ENCODE measurements at regions not wholly inside any gene's neighbourhood (a gene's known extent, or its start where the extent isn't known, plus 50 kb on each side); places are given as distances from the start of the nearest gene placed in this dataset.

DNA sequence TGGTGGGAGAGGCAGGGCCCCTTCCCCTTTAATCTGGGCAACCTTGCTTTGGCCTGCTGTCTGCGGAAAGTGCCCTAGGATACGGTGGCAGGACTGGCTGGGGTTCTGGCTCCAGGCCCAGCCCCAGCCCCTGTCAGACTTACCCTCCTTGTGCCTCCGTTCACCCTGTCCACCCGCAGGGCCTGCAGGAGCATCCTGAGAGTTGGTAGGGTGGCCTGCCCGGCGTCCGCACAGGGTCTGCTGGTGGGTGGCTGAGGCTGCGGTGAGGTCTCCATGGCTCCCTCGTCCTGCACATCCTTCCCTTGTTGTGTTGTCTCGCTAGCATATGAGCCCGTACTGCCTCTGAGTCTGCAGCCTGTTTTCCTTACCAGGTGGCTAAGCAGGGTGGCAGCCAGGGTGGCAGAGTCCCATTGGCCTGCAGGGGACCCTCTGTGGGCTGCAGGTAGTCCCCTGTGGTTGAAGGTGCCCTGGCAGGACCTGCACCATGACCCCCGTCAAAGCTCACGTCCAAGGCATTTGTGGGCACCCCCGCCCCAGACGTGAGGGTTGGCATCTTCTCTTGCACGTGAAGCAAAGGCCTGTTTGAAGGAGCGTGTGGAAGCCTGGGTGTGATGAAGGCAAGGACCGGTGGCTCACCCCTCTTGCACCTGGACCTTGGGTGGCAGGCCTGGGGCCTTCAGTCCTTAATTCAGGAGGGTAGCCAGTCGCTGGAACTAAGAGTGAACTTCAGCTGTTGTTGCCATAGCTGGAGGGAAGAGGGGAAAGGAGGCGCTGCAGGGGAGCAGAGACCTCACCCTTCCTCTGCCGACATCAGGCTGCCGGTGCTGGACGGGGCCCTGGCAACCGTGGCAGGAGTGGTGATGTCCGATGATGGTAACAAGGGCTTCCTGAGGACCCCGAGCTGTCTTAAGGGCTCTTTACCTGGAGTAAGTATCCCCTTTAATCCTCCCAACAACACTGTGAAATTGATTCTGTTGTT is 293.7 kb downstream of the SEC14L1 start:
- TF ChIP-seq, protein P1, sequence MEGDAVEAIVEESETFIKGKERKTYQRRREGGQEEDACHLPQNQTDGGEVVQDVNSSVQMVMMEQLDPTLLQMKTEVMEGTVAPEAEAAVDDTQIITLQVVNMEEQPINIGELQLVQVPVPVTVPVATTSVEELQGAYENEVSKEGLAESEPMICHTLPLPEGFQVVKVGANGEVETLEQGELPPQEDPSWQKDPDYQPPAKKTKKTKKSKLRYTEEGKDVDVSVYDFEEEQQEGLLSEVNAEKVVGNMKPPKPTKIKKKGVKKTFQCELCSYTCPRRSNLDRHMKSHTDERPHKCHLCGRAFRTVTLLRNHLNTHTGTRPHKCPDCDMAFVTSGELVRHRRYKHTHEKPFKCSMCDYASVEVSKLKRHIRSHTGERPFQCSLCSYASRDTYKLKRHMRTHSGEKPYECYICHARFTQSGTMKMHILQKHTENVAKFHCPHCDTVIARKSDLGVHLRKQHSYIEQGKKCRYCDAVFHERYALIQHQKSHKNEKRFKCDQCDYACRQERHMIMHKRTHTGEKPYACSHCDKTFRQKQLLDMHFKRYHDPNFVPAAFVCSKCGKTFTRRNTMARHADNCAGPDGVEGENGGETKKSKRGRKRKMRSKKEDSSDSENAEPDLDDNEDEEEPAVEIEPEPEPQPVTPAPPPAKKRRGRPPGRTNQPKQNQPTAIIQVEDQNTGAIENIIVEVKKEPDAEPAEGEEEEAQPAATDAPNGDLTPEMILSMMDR (conservative IDR thresholded peaks at IDR 0.05; ENCODE audit: low read depth, low read length), result no peak
- no peak overlapping the region for H3K4me3 ChIP-seq (ENCODE audit: low read depth, low read length)
- DNase-seq (ENCODE audit: low read depth), result no peak

DNA sequence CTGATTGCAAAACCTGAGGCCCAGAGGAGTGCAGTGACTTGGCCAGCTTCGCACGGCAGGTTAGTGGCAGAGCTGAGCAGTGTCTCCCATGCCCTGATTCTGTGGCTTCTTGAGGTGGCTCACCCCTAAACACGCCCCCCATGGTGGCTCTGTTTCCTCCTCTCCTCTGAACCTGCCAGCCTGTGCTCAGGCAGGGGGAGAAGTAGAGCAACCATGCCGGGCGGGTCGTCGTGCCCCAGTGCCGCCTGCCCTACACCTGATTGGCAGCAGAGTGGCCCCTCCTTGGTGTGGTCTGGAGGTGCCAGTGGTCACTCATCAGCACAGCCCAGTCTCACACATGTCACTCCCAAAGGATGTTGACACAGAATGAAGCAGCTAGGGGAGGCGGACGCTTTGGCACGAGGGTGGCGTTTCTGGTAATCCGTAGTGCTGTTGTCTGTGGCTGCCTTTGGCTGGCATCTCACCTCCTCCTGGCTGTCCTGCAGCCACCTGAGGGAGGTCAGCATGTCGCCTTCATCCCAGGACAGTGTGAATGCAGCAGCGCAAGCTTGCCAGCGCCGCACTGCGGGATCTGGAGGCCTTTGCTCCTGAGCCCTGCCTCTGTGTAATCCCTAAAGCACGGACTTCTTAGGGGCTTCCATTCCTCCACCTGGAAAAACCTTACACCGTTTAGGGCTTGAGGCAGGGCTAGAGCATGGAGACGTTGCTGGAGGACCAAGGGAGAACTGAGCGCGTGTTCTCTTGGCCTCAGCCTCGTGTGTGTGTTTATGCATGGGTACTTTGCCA is 294.7 kb downstream of the SEC14L1 start:
- no peak overlapping the region for H3K4me3 ChIP-seq (ENCODE audit: low read depth, low read length)
- no peak for DNase-seq (ENCODE audit: low read depth)
- TF ChIP-seq, protein P1 (conservative IDR thresholded peaks at IDR 0.05; ENCODE audit: low read depth, low read length), result no peak

DNA sequence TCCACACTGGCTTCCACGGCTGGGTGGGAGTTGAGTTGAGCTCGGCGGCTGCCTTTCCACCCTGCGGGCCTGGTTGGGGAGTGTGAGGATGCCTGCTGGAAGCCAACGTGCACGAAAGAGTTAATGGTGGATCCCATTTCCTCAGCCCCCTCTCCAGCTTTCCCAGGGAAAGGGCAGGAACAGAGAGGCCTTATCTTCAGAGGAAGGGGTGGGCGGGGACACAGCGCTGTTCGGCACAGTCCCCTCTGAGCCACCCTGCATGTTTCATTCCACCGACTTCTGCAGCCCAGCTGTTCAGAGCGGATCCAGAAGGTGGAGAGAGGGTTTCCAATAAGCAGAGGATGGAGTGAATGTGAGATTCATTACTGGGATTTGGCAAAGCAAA is 295.3 kb downstream of the SEC14L1 start:
- no peak for DNase-seq (ENCODE audit: low read depth)
- TF ChIP-seq, protein P1 (conservative IDR thresholded peaks at IDR 0.05; ENCODE audit: low read depth, low read length), result peak; percentile 26
- no peak overlapping the region for H3K4me3 ChIP-seq (ENCODE audit: low read depth, low read length)

DNA sequence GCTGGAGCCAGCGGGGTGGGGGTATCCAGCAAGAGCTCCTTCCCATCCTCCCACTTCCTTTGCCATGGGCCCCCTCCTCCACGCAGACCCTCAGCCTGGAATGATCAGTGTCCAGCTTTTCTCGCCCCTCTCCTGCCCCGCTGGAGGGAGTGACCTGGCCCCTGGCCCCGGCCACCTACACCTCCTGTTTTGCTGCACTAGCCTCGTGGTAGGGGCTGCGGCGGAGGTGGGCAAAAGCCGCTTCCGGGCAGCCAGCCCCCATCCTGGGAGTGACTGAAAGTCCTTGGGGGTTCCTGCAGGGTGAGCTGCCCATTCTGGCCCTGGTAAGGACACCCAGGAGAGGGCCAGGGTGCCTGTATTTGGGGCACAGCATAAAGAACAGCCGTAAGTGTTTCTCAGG is 295.7 kb downstream of the SEC14L1 start:
- DNase-seq (ENCODE audit: low read depth), result no peak
- TF ChIP-seq, protein P1 (conservative IDR thresholded peaks at IDR 0.05; ENCODE audit: low read depth, low read length), result no peak
- H3K4me3 ChIP-seq (ENCODE audit: low read depth, low read length), result no peak overlapping the region

DNA sequence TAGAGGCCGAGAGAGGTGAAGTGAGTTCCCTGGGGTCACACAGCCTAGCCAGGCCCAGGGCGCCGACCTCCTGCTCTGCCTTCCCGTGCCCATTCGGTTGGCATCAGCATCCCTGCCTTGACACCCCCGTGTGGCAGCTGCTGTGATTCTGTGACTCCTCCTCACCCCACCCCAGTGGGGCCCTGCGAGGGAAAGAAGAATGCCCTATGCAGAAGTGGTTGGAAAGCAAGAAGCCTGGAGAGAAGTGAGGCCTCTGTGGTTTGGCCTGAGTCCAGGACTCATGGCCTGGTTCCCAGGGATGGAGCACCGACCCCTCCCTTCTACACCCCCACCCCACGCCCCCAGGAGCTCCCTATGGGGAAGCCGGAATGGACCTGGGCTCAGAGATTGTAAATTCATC is 296.2 kb downstream of the SEC14L1 start:
- TF ChIP-seq, protein P1 (conservative IDR thresholded peaks at IDR 0.05; ENCODE audit: low read depth, low read length), result no peak
- DNase-seq (ENCODE audit: low read depth), result peak; percentile 94
- no peak overlapping the region for H3K4me3 ChIP-seq (ENCODE audit: low read depth, low read length)

DNA sequence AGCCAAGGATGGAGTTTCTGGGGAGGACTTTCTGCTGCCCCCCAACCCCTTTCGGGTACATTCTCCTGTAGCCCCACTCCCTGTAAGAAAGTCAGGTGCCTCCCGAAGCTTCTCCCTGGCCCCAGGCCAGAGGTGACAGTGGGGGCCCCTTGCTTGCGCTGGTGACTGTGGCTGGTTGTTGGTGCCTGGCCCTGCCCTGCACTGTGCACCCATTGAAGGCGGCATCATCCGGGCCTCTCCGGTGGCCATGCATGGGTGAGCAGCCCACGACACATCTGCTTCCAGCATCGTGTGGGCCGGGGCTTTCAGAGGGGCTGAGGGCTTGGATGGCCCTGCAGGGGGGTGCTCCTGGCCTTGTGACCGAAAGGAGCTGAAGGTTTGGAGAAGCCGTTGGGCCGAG is 297.0 kb downstream of the SEC14L1 start:
- DNase-seq (ENCODE audit: low read depth), result no peak
- TF ChIP-seq, protein P1 (conservative IDR thresholded peaks at IDR 0.05; ENCODE audit: low read depth, low read length), result no peak
- H3K4me3 ChIP-seq (ENCODE audit: low read depth, low read length), result no peak overlapping the region
